Adipocyte (in vitro differentiated cells): ENCODE measurements at regions not wholly inside any gene's neighbourhood (a gene's known extent, or its start where the extent isn't known, plus 50 kb on each side); places are given as distances from the start of the nearest gene placed in this dataset.

Experiments
- DNase-seq: peaks from one replicate; pipeline ENCODE4 v3.0.0-alpha.2; 2015; ENCODE audit warnings: low read depth
- H3K27me3 ChIP-seq: replicated peaks from 2 replicates; pipeline ENCODE4 v1.7.0; 2013; ENCODE audit warnings: mild to moderate bottlenecking, low read length, moderate library complexity; ENCODE audit not compliant: control insufficient read depth, insufficient read depth
- H3K36me3 ChIP-seq: 2 replicates; pipeline ENCODE4 v1.7.0; 2013; ENCODE audit warnings: low read length, mild to moderate bottlenecking, moderate library complexity; ENCODE audit not compliant: control insufficient read depth, insufficient read depth, severe bottlenecking
- H3K4me1 ChIP-seq: 2 replicates; pipeline ENCODE4 v1.7.0; 2013; ENCODE audit warnings: mild to moderate bottlenecking, low read length, moderate library complexity; ENCODE audit not compliant: control insufficient read depth, insufficient read depth
- H3K4me3 ChIP-seq: 2 replicates; pipeline ENCODE4 v1.7.0; 2013; ENCODE audit warnings: mild to moderate bottlenecking, low read length, moderate library complexity
- H3K9ac ChIP-seq: 2 replicates; pipeline ENCODE4 v1.7.0; 2013; ENCODE audit warnings: mild to moderate bottlenecking, low read length, moderate library complexity
- H3K9me3 ChIP-seq: 2 replicates; pipeline ENCODE4 v1.7.0; 2013; ENCODE audit warnings: mild to moderate bottlenecking, low read length, moderate library complexity; ENCODE audit not compliant: control insufficient read depth

GRCh38 chr6:80454197-80454596 lies 347.7 kb downstream of the BCKDHB start:
- H3K27me3 ChIP-seq = no peaks in the 10 kb centered on the region
- no peaks in the 10 kb centered on the region for H3K36me3 ChIP-seq
- H3K4me1 ChIP-seq = peaks cover 41% of the 10 kb centered on the region
- DNase-seq = peak; percentile 79
- H3K9ac ChIP-seq = no peak overlapping the region
- H3K4me3 ChIP-seq = no peak overlapping the region
- H3K9me3 ChIP-seq = no peaks in the 10 kb centered on the region

GRCh38 chr6:80449726-80450125 lies 343.3 kb downstream of the BCKDHB start:
- no peak for DNase-seq
- H3K9me3 ChIP-seq = peaks cover 6% of the 10 kb centered on the region
- no peak overlapping the region for H3K4me3 ChIP-seq
- H3K27me3 ChIP-seq = no peaks in the 10 kb centered on the region
- H3K4me1 ChIP-seq = peaks cover 18% of the 10 kb centered on the region
- no peaks in the 10 kb centered on the region for H3K36me3 ChIP-seq
- H3K9ac ChIP-seq = no peak overlapping the region

- Histone ChIP-seq H3K36me3 (no peaks in the 10 kb centered on the region), H3K9me3 (peaks cover 6% of the 10 kb centered on the region), H3K4me3 (no peak overlapping the region), H3K27me3 (no peaks in the 10 kb centered on the region), H3K4me1 (peaks cover 7% of the 10 kb centered on the region), H3K9ac (no peak overlapping the region)
- DNase-seq = no peak
Observed at GRCh38 chr6:80446454-80447045, 340.1 kb downstream of the BCKDHB start.

GRCh38 chr6:80445751-80446150 lies 339.3 kb downstream of the BCKDHB start:
- Histone ChIP-seq H3K4me3 (no peak overlapping the region), H3K9me3 (peaks cover 6% of the 10 kb centered on the region), H3K4me1 (peaks cover 7% of the 10 kb centered on the region), H3K9ac (no peak overlapping the region), H3K36me3 (no peaks in the 10 kb centered on the region), H3K27me3 (no peaks in the 10 kb centered on the region)
- no peak for DNase-seq

GRCh38 chr6:80442366-80442765 lies 335.9 kb downstream of the BCKDHB start:
- Histone ChIP-seq H3K9ac (no peak overlapping the region), H3K27me3 (no peaks in the 10 kb centered on the region), H3K36me3 (no peaks in the 10 kb centered on the region), H3K4me1 (peaks cover 18% of the 10 kb centered on the region), H3K4me3 (no peak overlapping the region), H3K9me3 (peaks cover 6% of the 10 kb centered on the region)
- DNase-seq = no peak

GRCh38 chr6:80441131-80441530 lies 334.7 kb downstream of the BCKDHB start:
- H3K36me3 ChIP-seq = no peaks in the 10 kb centered on the region
- no peak for DNase-seq
- no peaks in the 10 kb centered on the region for H3K27me3 ChIP-seq
- H3K4me3 ChIP-seq = no peak overlapping the region
- peaks cover 23% of the 10 kb centered on the region for H3K4me1 ChIP-seq
- H3K9ac ChIP-seq = no peak overlapping the region
- peaks cover 4% of the 10 kb centered on the region for H3K9me3 ChIP-seq

- Histone ChIP-seq H3K9ac (no peak overlapping the region), H3K36me3 (no peaks in the 10 kb centered on the region), H3K4me1 (peaks cover 23% of the 10 kb centered on the region), H3K4me3 (no peak overlapping the region), H3K9me3 (no peaks in the 10 kb centered on the region), H3K27me3 (no peaks in the 10 kb centered on the region)
- DNase-seq = no peak
Observed at GRCh38 chr6:80440496-80441115, 334.1 kb downstream of the BCKDHB start.

GRCh38 chr6:80439721-80440470 lies 333.4 kb downstream of the BCKDHB start:
- DNase-seq = no peak
- H3K4me3 ChIP-seq = no peak overlapping the region
- no peak overlapping the region for H3K9ac ChIP-seq

GRCh38 chr6:80438772-80439171 lies 332.3 kb downstream of the BCKDHB start:
- no peaks in the 10 kb centered on the region for H3K9me3 ChIP-seq
- H3K9ac ChIP-seq = peak overlapping the region; percentile 32
- DNase-seq = peak; percentile 89
- no peaks in the 10 kb centered on the region for H3K36me3 ChIP-seq
- H3K27me3 ChIP-seq = no peaks in the 10 kb centered on the region
- H3K4me3 ChIP-seq = no peak overlapping the region
- peaks cover 35% of the 10 kb centered on the region for H3K4me1 ChIP-seq

More at GRCh38 chr6:80439721-80440470, 333.4 kb downstream of the BCKDHB start:
- H3K36me3 ChIP-seq = no peaks in the 10 kb centered on the region
- no peaks in the 10 kb centered on the region for H3K9me3 ChIP-seq
- peaks cover 29% of the 10 kb centered on the region for H3K4me1 ChIP-seq
- H3K27me3 ChIP-seq = no peaks in the 10 kb centered on the region

- Histone ChIP-seq H3K9me3 (no peaks in the 10 kb centered on the region), H3K9ac (no peak overlapping the region), H3K4me1 (peaks cover 40% of the 10 kb centered on the region), H3K4me3 (no peak overlapping the region), H3K36me3 (no peaks in the 10 kb centered on the region), H3K27me3 (no peaks in the 10 kb centered on the region)
- no peak for DNase-seq
Observed at GRCh38 chr6:80437801-80438200, 331.3 kb downstream of the BCKDHB start.

GRCh38 chr6:80437221-80437620 lies 330.8 kb downstream of the BCKDHB start:
- peak; percentile 47 for DNase-seq
- Histone ChIP-seq H3K36me3 (no peaks in the 10 kb centered on the region), H3K27me3 (no peaks in the 10 kb centered on the region), H3K4me1 (peaks cover 40% of the 10 kb centered on the region), H3K9ac (no peak overlapping the region), H3K4me3 (no peak overlapping the region), H3K9me3 (no peaks in the 10 kb centered on the region)
